Esophagus squamous epithelium (tissue), 4 donors: ENCODE measurements at regions not wholly inside any gene's neighbourhood (a gene's known extent, or its start where the extent isn't known, plus 50 kb on each side); places are given as distances from the start of the nearest gene placed in this dataset.

Source experiments
- CTCF ChIP-seq, 6 experiments: fragments of 450-650 bp in 4 of 6; fragments of 200-600 bp in 2 of 6; sonication (generic) in 2 of 6; IDR thresholded peaks; one replicate each; pipeline ENCODE4 v1.5.1; 2016 to 2019; ENCODE audit warnings: antibody characterized with exemption in 6 of 6, mild to moderate bottlenecking in 4 of 6, moderate library complexity in 4 of 6
- POLR2A ChIP-seq, 4 donors: fragments of 450-650 bp; IDR thresholded peaks; one replicate each; pipeline ENCODE4 v1.6.1; 2017; ENCODE audit warnings: antibody characterized with exemption in 4 of 4, mild to moderate bottlenecking in 4 of 4, moderate library complexity in 3 of 4

- TF ChIP-seq CTCF (IDR thresholded peaks at IDR 0.05) = no peak
- no peak for TF ChIP-seq POLR2A (IDR thresholded peaks at IDR 0.05)
Observed at GRCh38 chr19:28332351-28332750, 880.6 kb downstream of the UQCRFS1 start.
